ENCODE measurements at regions not wholly inside any gene's neighbourhood (a gene's known extent, or its start where the extent isn't known, plus 50 kb on each side); places are given as distances from the start of the nearest gene placed in this dataset.

DNA sequence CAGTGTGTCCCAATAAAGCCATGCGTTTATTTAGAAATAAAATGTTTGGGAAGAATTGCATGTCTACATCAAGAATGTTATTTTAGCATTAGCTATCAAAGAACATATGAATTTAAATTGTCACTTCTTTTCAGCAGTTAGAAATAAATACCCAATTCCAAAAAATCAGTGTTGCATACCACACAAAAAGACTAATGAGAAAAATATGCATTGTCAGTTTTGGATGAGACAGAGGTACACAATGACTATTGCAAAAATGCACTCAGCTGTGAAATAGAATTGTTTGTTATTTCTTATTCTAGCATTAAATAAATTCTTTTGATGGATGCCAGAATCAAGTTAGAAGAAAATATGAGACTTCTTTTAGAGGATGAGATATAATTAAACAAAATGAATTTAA lies 833.9 kb downstream of the SLITRK1 start:
- ChIA-PET POLR2A (no interaction called here), RAD21 (ENCODE audit: unreplicated experiment) (no interaction called here), SMC1A (ENCODE audit: uncharacterized antibody, unreplicated experiment) (interaction anchor here (1.8 kb wide), 1 partner anchor 9 kb away, joined by 5 read pairs; no protein-coding TSS in a partner anchor), CTCF (no interaction called here)
- FAIRE-seq (no peak), DNase-seq (ENCODE audit: low read depth, low spot score) (no peak), ATAC-seq (no peak)
- Histone ChIP-seq H3K9ac (ENCODE audit: control insufficient read depth, insufficient read depth, low read length) (no peak overlapping the region), H2AFZ (ENCODE audit: control insufficient read depth, low read depth, low read length) (no peak overlapping the region), H3K27ac (ENCODE audit: control insufficient read depth, insufficient read depth) (no peak overlapping the region), H3K9me3 (replicated peaks; ENCODE audit: control insufficient read depth, insufficient read depth, low read length) (no peaks in the 10 kb centered on the region), H3K36me3 (ENCODE audit: control insufficient read depth in 2 of 2, insufficient read depth in 2 of 2, low read length in 1 of 2) (no peaks in the 10 kb centered on the region), H3K4me3 (no peak overlapping the region), H3K79me2 (ENCODE audit: control insufficient read depth, insufficient read depth, low read length) (no peaks in the 10 kb centered on the region), H4K20me1 (ENCODE audit: control insufficient read depth, insufficient read depth) (no peaks in the 10 kb centered on the region), H3K27me3 (replicated peaks in 1 of 2; ENCODE audit: control insufficient read depth in 2 of 2, insufficient read depth in 2 of 2, low read length in 1 of 2) (no peaks in the 10 kb centered on the region), H3K4me1 (ENCODE audit: control insufficient read depth, insufficient read depth, low read length) (no peaks in the 10 kb centered on the region), H3K4me2 (ENCODE audit: control insufficient read depth, insufficient read depth) (no peak overlapping the region)
- intact Hi-C loops (cut with micrococcal nuclease; ENCODE audit: unreplicated experiment) (no loop called here), in situ Hi-C loops (cut with MboI) (no loop called here)
- 0% methylated on average over 1 of the region's 1 CpG for WGBS (ENCODE audit: insufficient coverage, insufficient replicate concordance, low lambda C conversion rate, missing lambda C conversion rate)
- BruUV-seq (replicated peaks): no TSS peak
- TF ChIP-seq ZSCAN29 (IDR thresholded peaks at IDR 0.05) (no peak), ETV6 (conservative IDR thresholded peaks at IDR 0.05 in 1 of 2, IDR thresholded peaks at IDR 0.05 in 1 of 2; ENCODE audit: borderline replicate concordance in 1 of 2, low read depth in 1 of 2) (no peak), TARDBP (IDR thresholded peaks at IDR 0.05; ENCODE audit: borderline replicate concordance) (no peak), EP300 (IDR thresholded peaks at IDR 0.05; ENCODE audit: borderline replicate concordance in 1 of 2, control insufficient read depth in 1 of 2, low read depth in 2 of 2, low read length in 2 of 2) (no peak), ZNF207 (IDR thresholded peaks at IDR 0.05; ENCODE audit: borderline replicate concordance) (no peak), JUND (IDR thresholded peaks at IDR 0.05; ENCODE audit: low read depth, low read length) (no peak), HDAC2 (IDR thresholded peaks at IDR 0.05) (no peak), RB1 (IDR thresholded peaks at IDR 0.05; ENCODE audit: borderline replicate concordance) (no peak)
- TF ChIP-seq, protein P1, sequence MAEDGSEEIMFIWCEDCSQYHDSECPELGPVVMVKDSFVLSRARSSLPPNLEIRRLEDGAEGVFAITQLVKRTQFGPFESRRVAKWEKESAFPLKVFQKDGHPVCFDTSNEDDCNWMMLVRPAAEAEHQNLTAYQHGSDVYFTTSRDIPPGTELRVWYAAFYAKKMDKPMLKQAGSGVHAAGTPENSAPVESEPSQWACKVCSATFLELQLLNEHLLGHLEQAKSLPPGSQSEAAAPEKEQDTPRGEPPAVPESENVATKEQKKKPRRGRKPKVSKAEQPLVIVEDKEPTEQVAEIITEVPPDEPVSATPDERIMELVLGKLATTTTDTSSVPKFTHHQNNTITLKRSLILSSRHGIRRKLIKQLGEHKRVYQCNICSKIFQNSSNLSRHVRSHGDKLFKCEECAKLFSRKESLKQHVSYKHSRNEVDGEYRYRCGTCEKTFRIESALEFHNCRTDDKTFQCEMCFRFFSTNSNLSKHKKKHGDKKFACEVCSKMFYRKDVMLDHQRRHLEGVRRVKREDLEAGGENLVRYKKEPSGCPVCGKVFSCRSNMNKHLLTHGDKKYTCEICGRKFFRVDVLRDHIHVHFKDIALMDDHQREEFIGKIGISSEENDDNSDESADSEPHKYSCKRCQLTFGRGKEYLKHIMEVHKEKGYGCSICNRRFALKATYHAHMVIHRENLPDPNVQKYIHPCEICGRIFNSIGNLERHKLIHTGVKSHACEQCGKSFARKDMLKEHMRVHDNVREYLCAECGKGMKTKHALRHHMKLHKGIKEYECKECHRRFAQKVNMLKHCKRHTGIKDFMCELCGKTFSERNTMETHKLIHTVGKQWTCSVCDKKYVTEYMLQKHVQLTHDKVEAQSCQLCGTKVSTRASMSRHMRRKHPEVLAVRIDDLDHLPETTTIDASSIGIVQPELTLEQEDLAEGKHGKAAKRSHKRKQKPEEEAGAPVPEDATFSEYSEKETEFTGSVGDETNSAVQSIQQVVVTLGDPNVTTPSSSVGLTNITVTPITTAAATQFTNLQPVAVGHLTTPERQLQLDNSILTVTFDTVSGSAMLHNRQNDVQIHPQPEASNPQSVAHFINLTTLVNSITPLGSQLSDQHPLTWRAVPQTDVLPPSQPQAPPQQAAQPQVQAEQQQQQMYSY (CRISPR knock-in tag; IDR thresholded peaks at IDR 0.05): no peak

Data from GM12878 (cell line).